IPS-20b (cell line): ENCODE measurements at regions not wholly inside any gene's neighbourhood (a gene's known extent, or its start where the extent isn't known, plus 50 kb on each side); places are given as distances from the start of the nearest gene placed in this dataset.

ENCODE experiments used
- H3K27ac ChIP-seq: one replicate; pipeline ENCODE4 v1.5.1; 2013; ENCODE audit warnings: low read length
- H3K27me3 ChIP-seq: 2 replicates; pipeline ENCODE4 v1.6.1; 2013; ENCODE audit warnings: mild to moderate bottlenecking, low read length, inconsistent platforms; ENCODE audit not compliant: insufficient read depth
- H3K36me3 ChIP-seq: 2 replicates; pipeline ENCODE4 v1.6.1; 2013; ENCODE audit warnings: low read depth, mild to moderate bottlenecking, inconsistent platforms, low read length, moderate library complexity; ENCODE audit not compliant: insufficient read depth
- H3K4me1 ChIP-seq: 2 replicates; pipeline ENCODE4 v1.6.1; 2013; ENCODE audit warnings: mild to moderate bottlenecking, control low read depth, inconsistent platforms, low read length, moderate library complexity; ENCODE audit not compliant: insufficient read depth
- H3K4me3 ChIP-seq: 2 replicates; pipeline ENCODE4 v1.5.1; 2013; ENCODE audit warnings: mild to moderate bottlenecking, low read length, inconsistent platforms
- H3K9ac ChIP-seq: 2 replicates; pipeline ENCODE4 v1.6.1; 2013; ENCODE audit warnings: low read depth, mild to moderate bottlenecking, inconsistent platforms, low read length, moderate library complexity
- H3K9me3 ChIP-seq: 2 replicates; pipeline ENCODE4 v1.6.1; 2013; ENCODE audit warnings: mild to moderate bottlenecking, low read depth, low read length, inconsistent platforms; ENCODE audit not compliant: insufficient read depth

GRCh38 chr12:132439333-132439904 is 50.5 kb upstream of the FBRSL1 start:
- peaks cover 95% of the 10 kb centered on the region for H3K27me3 ChIP-seq
- no peaks in the 10 kb centered on the region for H3K36me3 ChIP-seq
- H3K9ac ChIP-seq = no peak overlapping the region
- H3K4me1 ChIP-seq = peaks cover 3% of the 10 kb centered on the region; the same call in 1 of the 2 replicates
- H3K27ac ChIP-seq = no peak overlapping the region
- no peak overlapping the region for H3K4me3 ChIP-seq
- H3K9me3 ChIP-seq = peaks cover 13% of the 10 kb centered on the region

- peaks cover 95% of the 10 kb centered on the region for H3K27me3 ChIP-seq
These were observed 51.2 kb upstream of the FBRSL1 start for GRCh38 chr12:132438726-132439125.

GRCh38 chr12:132437943-132438700 is 51.8 kb upstream of the FBRSL1 start:
- peaks cover 3% of the 10 kb centered on the region; the same call in 1 of the 2 replicates for H3K4me1 ChIP-seq
- peaks cover 94% of the 10 kb centered on the region for H3K27me3 ChIP-seq
- no peak overlapping the region for H3K9ac ChIP-seq
- H3K27ac ChIP-seq = no peak overlapping the region
- no peak overlapping the region; the same call in 1 of the 2 replicates for H3K4me3 ChIP-seq
- H3K9me3 ChIP-seq = peaks cover 7% of the 10 kb centered on the region
- H3K36me3 ChIP-seq = no peaks in the 10 kb centered on the region

More at GRCh38 chr12:132438726-132439125, 51.2 kb upstream of the FBRSL1 start:
- no peaks in the 10 kb centered on the region for H3K36me3 ChIP-seq
- H3K9me3 ChIP-seq = peaks cover 9% of the 10 kb centered on the region
- H3K4me3 ChIP-seq = no peak overlapping the region
- peaks cover 3% of the 10 kb centered on the region; the same call in 1 of the 2 replicates for H3K4me1 ChIP-seq
- no peak overlapping the region for H3K9ac ChIP-seq
- no peak overlapping the region for H3K27ac ChIP-seq

- H3K27me3 ChIP-seq = peaks cover 96% of the 10 kb centered on the region
- H3K9ac ChIP-seq = no peak overlapping the region; the same call in 1 of the 2 replicates
These were observed 52.6 kb upstream of the FBRSL1 start for GRCh38 chr12:132437252-132437932.

GRCh38 chr12:132436791-132437251 is 53.1 kb upstream of the FBRSL1 start:
- peaks cover 3% of the 10 kb centered on the region; the same call in 1 of the 2 replicates for H3K4me1 ChIP-seq
- no peak overlapping the region; the same call in 1 of the 2 replicates for H3K9ac ChIP-seq
- H3K36me3 ChIP-seq = no peaks in the 10 kb centered on the region
- peak overlapping the region; percentile 61; the same call in 1 of the 2 replicates for H3K4me3 ChIP-seq
- peaks cover 96% of the 10 kb centered on the region for H3K27me3 ChIP-seq
- H3K27ac ChIP-seq = no peak overlapping the region
- peaks cover 7% of the 10 kb centered on the region for H3K9me3 ChIP-seq

More at GRCh38 chr12:132437252-132437932, 52.6 kb upstream of the FBRSL1 start:
- Histone ChIP-seq H3K4me1 (peaks cover 3% of the 10 kb centered on the region; the same call in 1 of the 2 replicates), H3K36me3 (no peaks in the 10 kb centered on the region), H3K9me3 (peaks cover 7% of the 10 kb centered on the region), H3K4me3 (peak overlapping the region; percentile 61; the same call in 1 of the 2 replicates), H3K27ac (no peak overlapping the region)

GRCh38 chr12:132435486-132436187 is 54.3 kb upstream of the FBRSL1 start:
- Histone ChIP-seq H3K36me3 (no peaks in the 10 kb centered on the region), H3K27me3 (peaks cover 96% of the 10 kb centered on the region), H3K27ac (no peak overlapping the region), H3K4me3 (no peak overlapping the region), H3K9me3 (peaks cover 7% of the 10 kb centered on the region), H3K9ac (no peak overlapping the region), H3K4me1 (peaks cover 3% of the 10 kb centered on the region; the same call in 1 of the 2 replicates)

GRCh38 chr12:132433641-132434395 is 56.1 kb upstream of the FBRSL1 start:
- Histone ChIP-seq H3K27me3 (peaks cover 98% of the 10 kb centered on the region), H3K9ac (no peak overlapping the region), H3K9me3 (peaks cover 7% of the 10 kb centered on the region), H3K4me1 (peaks cover 7% of the 10 kb centered on the region; the same call in 1 of the 2 replicates), H3K27ac (no peak overlapping the region), H3K4me3 (no peak overlapping the region), H3K36me3 (no peaks in the 10 kb centered on the region)

GRCh38 chr12:132432721-132433577 is 57.0 kb upstream of the FBRSL1 start:
- Histone ChIP-seq H3K4me3 (no peak overlapping the region), H3K27ac (no peak overlapping the region), H3K36me3 (no peaks in the 10 kb centered on the region), H3K4me1 (peaks cover 8% of the 10 kb centered on the region; the same call in 1 of the 2 replicates), H3K9ac (no peak overlapping the region), H3K27me3 (peaks cover 99% of the 10 kb centered on the region), H3K9me3 (peaks cover 7% of the 10 kb centered on the region)

GRCh38 chr12:132432126-132432705 is 57.7 kb upstream of the FBRSL1 start:
- H3K9me3 ChIP-seq = peaks cover 7% of the 10 kb centered on the region
- H3K9ac ChIP-seq = no peak overlapping the region
- peaks cover 5% of the 10 kb centered on the region; the same call in 1 of the 2 replicates for H3K4me1 ChIP-seq
- no peak overlapping the region for H3K27ac ChIP-seq
- H3K27me3 ChIP-seq = peaks cover 99% of the 10 kb centered on the region
- no peaks in the 10 kb centered on the region for H3K36me3 ChIP-seq
- H3K4me3 ChIP-seq = no peak overlapping the region
